ENCODE measurements at regions not wholly inside any gene's neighbourhood (a gene's known extent, or its start where the extent isn't known, plus 50 kb on each side); places are given as distances from the start of the nearest gene placed in this dataset.
A peak's percentile ranks its signal among the peaks of the same experiment; 100 is the strongest.

GRCh38 chr10:2970190-2970823 is 97.0 kb upstream of the PFKP start:
- Mint-ChIP-seq H3K27ac (no peak overlapping the region), H3K36me3 (ENCODE audit: low read depth) (no peaks in the 10 kb centered on the region), H3K27me3 (ENCODE audit: insufficient read depth) (peaks cover 12% of the 10 kb centered on the region), H3K9me3 (no peaks in the 10 kb centered on the region), H3K4me1 (ENCODE audit: low read depth) (peaks cover 17% of the 10 kb centered on the region), H3K4me3 (no peak overlapping the region)
- no peak for DNase-seq
- no peak for TF ChIP-seq CTCF (IDR thresholded peaks at IDR 0.05)

GRCh38 chr10:2968401-2969058 is 98.8 kb upstream of the PFKP start:
- Mint-ChIP-seq H3K27me3 (ENCODE audit: insufficient read depth) (peaks cover 12% of the 10 kb centered on the region), H3K27ac (no peak overlapping the region), H3K4me1 (ENCODE audit: low read depth) (peaks cover 17% of the 10 kb centered on the region), H3K9me3 (no peaks in the 10 kb centered on the region), H3K4me3 (peak overlapping the region; percentile 24; the same call in 1 of the 2 replicates), H3K36me3 (ENCODE audit: low read depth) (no peaks in the 10 kb centered on the region)
- peak; percentile 64 for DNase-seq
- TF ChIP-seq CTCF (IDR thresholded peaks at IDR 0.05), result no peak

DNA sequence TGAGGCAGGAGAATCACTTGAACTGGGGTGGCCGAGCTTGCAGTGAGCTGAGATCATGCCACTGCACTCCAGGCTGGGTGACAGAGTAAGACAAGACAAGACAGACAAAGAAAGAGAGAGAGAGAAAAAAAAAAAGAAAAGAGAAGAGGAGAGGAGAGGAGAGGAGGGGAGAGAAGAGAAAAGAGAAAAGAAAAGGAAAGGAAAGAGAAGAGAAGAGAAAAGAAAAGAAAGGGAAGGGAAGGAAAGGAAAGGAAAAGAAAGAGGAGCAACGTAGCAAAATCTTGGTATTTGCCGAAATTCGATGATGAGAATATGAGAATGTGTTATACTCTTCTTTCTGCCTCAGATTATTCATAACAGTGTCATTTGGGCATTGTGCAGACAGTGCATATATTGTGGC is 101.2 kb upstream of the PFKP start:
- Mint-ChIP-seq H3K4me1 (ENCODE audit: low read depth) (peaks cover 17% of the 10 kb centered on the region), H3K9me3 (no peaks in the 10 kb centered on the region), H3K36me3 (ENCODE audit: low read depth) (no peaks in the 10 kb centered on the region), H3K4me3 (no peak overlapping the region), H3K27ac (no peak overlapping the region), H3K27me3 (ENCODE audit: insufficient read depth) (peaks cover 10% of the 10 kb centered on the region)
- TF ChIP-seq CTCF (IDR thresholded peaks at IDR 0.05), result no peak
- no peak for DNase-seq

DNA sequence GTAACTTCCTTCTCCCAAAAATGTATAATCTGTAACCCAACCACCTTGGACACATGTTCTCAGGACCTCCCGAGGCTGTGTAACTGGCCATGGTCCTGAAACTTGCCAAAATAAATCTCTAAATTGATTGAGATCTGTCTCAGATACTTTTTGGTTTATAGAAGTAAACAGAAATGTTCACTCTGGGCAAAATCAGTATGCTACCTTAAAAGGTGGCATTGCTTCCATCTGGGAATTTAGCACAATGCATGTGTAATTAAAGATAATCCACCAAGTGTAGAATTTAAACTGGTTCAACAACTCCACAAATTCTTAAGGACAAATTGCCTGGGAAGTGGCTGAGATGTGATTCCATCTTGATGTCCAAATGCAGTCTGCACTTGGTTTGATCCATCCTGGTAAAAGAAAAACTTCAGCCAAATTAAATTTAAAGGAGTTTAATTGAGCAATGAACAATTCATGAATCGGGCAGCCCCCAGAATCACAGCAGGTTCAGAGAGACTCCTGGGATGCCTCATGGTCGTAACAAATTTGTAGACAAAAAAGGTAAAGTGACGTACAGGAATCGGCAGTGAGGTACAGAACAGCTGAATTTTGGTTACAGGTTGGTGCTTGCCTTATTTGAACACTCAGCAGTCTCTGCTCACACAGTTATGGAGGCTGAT is 102.6 kb upstream of the PFKP start:
- H3K27me3 Mint-ChIP-seq (ENCODE audit: insufficient read depth), result peaks cover 10% of the 10 kb centered on the region
- no peak overlapping the region for H3K27ac Mint-ChIP-seq
- no peak overlapping the region for H3K4me3 Mint-ChIP-seq
- H3K4me1 Mint-ChIP-seq (ENCODE audit: low read depth), result peaks cover 17% of the 10 kb centered on the region
- no peaks in the 10 kb centered on the region for H3K36me3 Mint-ChIP-seq (ENCODE audit: low read depth)
- no peak for TF ChIP-seq CTCF (IDR thresholded peaks at IDR 0.05)
- no peaks in the 10 kb centered on the region for H3K9me3 Mint-ChIP-seq
- no peak for DNase-seq

GRCh38 chr10:2963889-2964631 is 103.3 kb upstream of the PFKP start:
- Mint-ChIP-seq H3K27me3 (ENCODE audit: insufficient read depth) (peaks cover 10% of the 10 kb centered on the region), H3K27ac (no peak overlapping the region), H3K4me3 (no peak overlapping the region), H3K9me3 (no peaks in the 10 kb centered on the region), H3K4me1 (ENCODE audit: low read depth) (peaks cover 15% of the 10 kb centered on the region), H3K36me3 (ENCODE audit: low read depth) (no peaks in the 10 kb centered on the region)
- no peak for DNase-seq
- no peak for TF ChIP-seq CTCF (IDR thresholded peaks at IDR 0.05)

All from HFFc6 (cell line).